Astrocyte of the cerebellum (primary cell): ENCODE measurements at regions not wholly inside any gene's neighbourhood (a gene's known extent, or its start where the extent isn't known, plus 50 kb on each side); places are given as distances from the start of the nearest gene placed in this dataset.

Experiments used
- DNase-seq: peaks from one replicate; pipeline ENCODE4 v3.0.0-alpha.2; 2011; ENCODE audit warnings: low read depth
- H3K4me3 ChIP-seq: 2 replicates; pipeline ENCODE4 v1.5.1; 2011; ENCODE audit warnings: mild to moderate bottlenecking, low read depth, low read length, moderate library complexity
- in situ Hi-C: cut with HindIII; loops from 2 replicates; pipeline ENCODE4 v1.10.0; 2017; ENCODE audit warnings: low sequenced_read_pairs
- TF ChIP-seq, protein P1 (sequence below): IDR thresholded peaks from 2 replicates; pipeline ENCODE4 v1.5.1; 2012; ENCODE audit warnings: low read length, low read depth, moderate library complexity, mild to moderate bottlenecking; ENCODE audit errors: missing control alignments

DNA sequence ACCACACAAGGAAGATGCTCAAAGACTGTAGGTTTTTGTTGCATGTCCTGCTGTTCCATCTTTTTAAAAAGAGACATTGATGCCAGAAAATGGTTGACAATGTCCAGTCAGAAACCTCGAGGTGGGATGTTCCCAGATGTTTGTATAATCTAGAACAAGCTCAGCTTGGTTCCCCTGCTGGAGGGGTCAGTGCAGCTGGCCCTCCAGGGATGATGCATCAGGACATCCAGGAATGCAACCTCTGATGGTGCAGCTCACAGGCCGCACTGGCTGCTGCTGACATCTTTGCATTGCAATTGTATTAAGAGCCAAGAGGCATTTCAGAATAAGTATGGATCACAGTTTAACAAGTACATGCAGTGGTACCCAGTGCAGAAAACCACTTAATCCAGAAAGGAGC lies 122.4 kb downstream of the MED10 start:
- TF ChIP-seq, protein P1, sequence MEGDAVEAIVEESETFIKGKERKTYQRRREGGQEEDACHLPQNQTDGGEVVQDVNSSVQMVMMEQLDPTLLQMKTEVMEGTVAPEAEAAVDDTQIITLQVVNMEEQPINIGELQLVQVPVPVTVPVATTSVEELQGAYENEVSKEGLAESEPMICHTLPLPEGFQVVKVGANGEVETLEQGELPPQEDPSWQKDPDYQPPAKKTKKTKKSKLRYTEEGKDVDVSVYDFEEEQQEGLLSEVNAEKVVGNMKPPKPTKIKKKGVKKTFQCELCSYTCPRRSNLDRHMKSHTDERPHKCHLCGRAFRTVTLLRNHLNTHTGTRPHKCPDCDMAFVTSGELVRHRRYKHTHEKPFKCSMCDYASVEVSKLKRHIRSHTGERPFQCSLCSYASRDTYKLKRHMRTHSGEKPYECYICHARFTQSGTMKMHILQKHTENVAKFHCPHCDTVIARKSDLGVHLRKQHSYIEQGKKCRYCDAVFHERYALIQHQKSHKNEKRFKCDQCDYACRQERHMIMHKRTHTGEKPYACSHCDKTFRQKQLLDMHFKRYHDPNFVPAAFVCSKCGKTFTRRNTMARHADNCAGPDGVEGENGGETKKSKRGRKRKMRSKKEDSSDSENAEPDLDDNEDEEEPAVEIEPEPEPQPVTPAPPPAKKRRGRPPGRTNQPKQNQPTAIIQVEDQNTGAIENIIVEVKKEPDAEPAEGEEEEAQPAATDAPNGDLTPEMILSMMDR: no peak
- DNase-seq: no peak
- no peak overlapping the region for H3K4me3 ChIP-seq
- in situ Hi-C loops: no loop called here

DNA sequence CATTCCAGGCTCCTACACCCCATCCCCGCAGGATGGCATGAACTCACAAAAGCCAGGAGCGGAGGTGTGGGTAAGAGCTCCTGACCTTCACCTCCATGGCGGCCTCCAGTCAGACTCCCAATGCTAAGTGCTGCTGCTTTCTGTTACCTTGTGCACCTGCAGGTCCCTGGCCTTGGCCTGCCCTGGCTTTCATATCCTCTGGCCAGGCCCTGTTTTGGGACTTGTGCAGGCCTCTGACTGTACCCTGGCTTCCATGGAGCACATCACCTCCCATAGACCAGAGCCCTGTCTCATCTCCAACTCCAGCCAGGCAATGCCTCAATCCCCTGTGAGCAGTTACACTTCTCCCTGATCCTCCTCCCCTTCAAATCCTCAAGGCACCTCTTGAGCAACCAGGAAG lies 124.5 kb downstream of the MED10 start:
- H3K4me3 ChIP-seq: no peak overlapping the region
- no peak for DNase-seq
- in situ Hi-C loops: loop anchor here (5.0 kb wide), 1 partner anchor 63 kb away; no protein-coding TSS in a partner anchor
- TF ChIP-seq, protein P1: no peak

DNA sequence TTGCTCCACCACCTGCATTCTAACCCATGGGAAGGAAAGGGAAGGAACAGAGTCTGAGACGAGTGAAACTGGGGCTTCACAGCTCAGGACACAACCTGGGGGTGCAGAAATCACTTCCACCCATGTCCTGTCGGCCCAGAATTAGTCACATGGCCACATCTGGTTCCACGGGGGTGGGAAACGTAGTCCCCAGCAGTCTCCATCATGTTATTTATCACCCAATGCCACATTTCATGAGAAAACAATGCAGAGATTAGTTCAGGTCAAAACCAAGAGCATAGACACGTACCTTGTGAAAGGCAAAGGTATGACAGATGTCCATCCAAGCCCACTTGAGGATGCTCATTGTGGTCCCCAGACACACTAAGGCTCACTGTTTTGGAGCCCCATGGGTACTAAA lies 125.1 kb downstream of the MED10 start:
- DNase-seq: no peak
- TF ChIP-seq, protein P1: no peak
- no peak overlapping the region for H3K4me3 ChIP-seq
- in situ Hi-C loops: loop anchor here (5.0 kb wide), 1 partner anchor 64 kb away; no protein-coding TSS in a partner anchor

DNA sequence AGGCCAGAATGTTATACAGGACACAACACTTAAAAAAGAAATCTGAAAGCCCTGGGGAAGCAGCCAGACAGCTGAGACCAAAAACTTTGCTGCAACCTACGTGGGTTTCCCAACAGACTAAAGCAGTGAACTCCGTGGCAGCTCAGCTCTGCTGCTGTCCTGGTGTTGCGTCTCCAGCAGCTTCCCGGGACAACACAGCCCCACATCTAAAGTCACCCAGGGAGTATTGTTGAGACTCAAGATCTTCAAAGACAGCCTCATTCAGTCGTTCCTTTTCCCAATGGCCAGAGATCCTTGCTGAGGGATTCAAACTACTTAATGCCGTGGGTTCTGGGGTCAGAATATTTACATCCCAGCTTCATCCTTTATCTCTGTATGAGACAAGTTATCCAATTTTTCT lies 125.8 kb downstream of the MED10 start:
- TF ChIP-seq, protein P1: no peak
- H3K4me3 ChIP-seq: no peak overlapping the region
- in situ Hi-C loops: loop anchor here (5.0 kb wide), 1 partner anchor 65 kb away; no protein-coding TSS in a partner anchor
- DNase-seq: no peak

DNA sequence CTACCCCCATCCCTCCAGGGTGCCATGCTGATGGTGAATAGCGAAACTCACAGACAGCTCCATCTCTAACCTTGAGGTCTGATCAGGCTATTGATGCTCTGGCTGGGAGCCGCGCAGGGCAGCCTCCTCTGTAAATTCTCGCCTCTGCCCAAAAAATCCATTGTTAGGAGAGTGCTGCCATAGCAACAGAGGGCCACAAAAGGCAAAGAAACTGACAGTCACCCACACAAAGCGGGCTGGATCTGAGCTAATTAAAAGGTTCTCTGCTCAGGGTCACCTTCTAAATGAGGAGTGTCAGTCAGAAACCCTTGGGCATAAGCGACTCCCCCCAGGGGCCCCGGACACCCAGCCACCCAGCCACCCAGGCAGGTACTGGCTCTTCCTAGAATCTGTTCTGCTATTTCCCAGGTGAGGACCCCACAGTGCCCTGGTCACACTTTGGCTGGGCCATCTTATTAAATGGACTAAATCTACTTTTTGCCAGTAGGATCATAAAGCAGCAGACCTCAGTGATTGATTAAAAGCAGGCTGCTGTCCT lies 126.7 kb downstream of the MED10 start:
- DNase-seq: no peak
- H3K4me3 ChIP-seq: no peak overlapping the region
- TF ChIP-seq, protein P1: no peak
- in situ Hi-C loops: loop anchor here (5.0 kb wide), 1 partner anchor 66 kb away; no protein-coding TSS in a partner anchor

DNA sequence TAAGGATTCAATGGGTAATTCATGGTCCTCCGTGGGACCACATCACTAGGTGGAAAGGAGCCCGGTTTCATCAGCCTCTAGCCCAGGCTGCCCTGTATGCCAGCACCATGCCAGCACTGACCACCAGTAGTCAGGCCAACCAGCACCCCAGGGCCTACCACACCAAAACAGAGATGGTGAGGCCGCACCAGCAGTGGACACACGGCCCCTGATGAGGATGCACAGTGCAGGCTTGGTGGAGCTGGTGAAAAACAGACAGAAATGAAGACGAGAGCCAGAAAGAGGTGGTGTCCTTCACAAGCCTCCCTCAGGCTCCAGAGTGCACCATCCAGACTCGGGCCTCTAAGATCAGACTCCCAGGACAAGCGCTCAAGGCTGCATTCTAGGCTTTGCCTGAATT lies 128.2 kb downstream of the MED10 start:
- no peak overlapping the region for H3K4me3 ChIP-seq
- in situ Hi-C loops: loop anchor here (5.0 kb wide), 1 partner anchor 67 kb away; no protein-coding TSS in a partner anchor
- TF ChIP-seq, protein P1: no peak
- DNase-seq: no peak
